Loucy (cell line): ENCODE measurements at regions not wholly inside any gene's neighbourhood (a gene's known extent, or its start where the extent isn't known, plus 50 kb on each side); places are given as distances from the start of the nearest gene placed in this dataset.

Experiments used
- H2AFZ ChIP-seq: fragments of 200-600 bp; sonication (generic); 2 replicates; pipeline ENCODE4 v1.6.0; 2016; ENCODE audit warnings: antibody characterized with exemption, mild to moderate bottlenecking, low read length, moderate library complexity
- H3F3A ChIP-seq: fragments of 200-600 bp; 2 replicates; pipeline ENCODE4 v1.6.0; 2016; ENCODE audit warnings: antibody characterized with exemption, low read depth, mild to moderate bottlenecking
- H3K27me3 ChIP-seq: fragments of 200-600 bp; sonication (generic); 2 replicates; pipeline ENCODE4 v1.6.1; 2014; ENCODE audit warnings: low read length, mild to moderate bottlenecking; ENCODE audit not compliant: insufficient read depth, poor library complexity, severe bottlenecking
- H3K36me3 ChIP-seq: fragments of 200-600 bp; sonication (generic); 2 replicates; pipeline ENCODE4 v1.6.1; 2016; ENCODE audit warnings: low read length; ENCODE audit not compliant: insufficient read depth
- H3K4me1 ChIP-seq: fragments of 200-600 bp; sonication (generic); 2 replicates; pipeline ENCODE4 v1.5.1; 2014; ENCODE audit warnings: low read length, mild to moderate bottlenecking; ENCODE audit not compliant: insufficient read depth, poor library complexity, severe bottlenecking
- H3K4me2 ChIP-seq: fragments of 200-600 bp; sonication (generic); 2 replicates; pipeline ENCODE4 v1.6.0; 2014; ENCODE audit warnings: antibody characterized with exemption, low read length, low read depth, mild to moderate bottlenecking; ENCODE audit not compliant: poor library complexity, severe bottlenecking
- H3K4me3 ChIP-seq: fragments of 200-600 bp; sonication (generic); 2 replicates; pipeline ENCODE4 v1.5.1; 2014; ENCODE audit warnings: low read length, mild to moderate bottlenecking, mixed read lengths; ENCODE audit not compliant: poor library complexity, severe bottlenecking
- H3K79me2 ChIP-seq: fragments of 200-600 bp; sonication (generic); 2 replicates; pipeline ENCODE4 v1.6.1; 2014; ENCODE audit warnings: low read length; ENCODE audit not compliant: insufficient read depth
- H3K9ac ChIP-seq: fragments of 200-600 bp; sonication (generic); 2 replicates; pipeline ENCODE4 v1.6.0; 2014; ENCODE audit warnings: mild to moderate bottlenecking, low read depth, low read length, moderate library complexity; ENCODE audit not compliant: poor library complexity, severe bottlenecking
- H3K9me2 ChIP-seq: fragments of 200-600 bp; sonication (generic); replicated peaks from 2 replicates; pipeline ENCODE4 v1.6.1; 2016; ENCODE audit warnings: low read depth, low read length, mixed read lengths
- H3K9me3 ChIP-seq: fragments of 200-600 bp; sonication (generic); 2 replicates; pipeline ENCODE4 v1.6.1; 2014; ENCODE audit warnings: mild to moderate bottlenecking, antibody characterized with exemption, low read length, low read depth; ENCODE audit not compliant: insufficient read depth
- H4K20me1 ChIP-seq: fragments of 200-600 bp; sonication (generic); 2 replicates; pipeline ENCODE4 v1.6.0; 2014; ENCODE audit warnings: antibody characterized with exemption, low read length, mild to moderate bottlenecking; ENCODE audit not compliant: insufficient read depth, poor library complexity, severe bottlenecking
- CTCF ChIP-seq: fragments of 200-600 bp; sonication (generic); conservative IDR thresholded peaks from 2 replicates; pipeline ENCODE4 v1.5.1; 2014; ENCODE audit warnings: mild to moderate bottlenecking, antibody characterized with exemption, low read length
- EZH2phosphoT487 ChIP-seq: fragments of 200-600 bp; IDR thresholded peaks from 2 replicates; pipeline ENCODE4 v1.6.1; 2018; ENCODE audit warnings: antibody characterized with exemption, mild to moderate bottlenecking, moderate library complexity, borderline replicate concordance

DNA sequence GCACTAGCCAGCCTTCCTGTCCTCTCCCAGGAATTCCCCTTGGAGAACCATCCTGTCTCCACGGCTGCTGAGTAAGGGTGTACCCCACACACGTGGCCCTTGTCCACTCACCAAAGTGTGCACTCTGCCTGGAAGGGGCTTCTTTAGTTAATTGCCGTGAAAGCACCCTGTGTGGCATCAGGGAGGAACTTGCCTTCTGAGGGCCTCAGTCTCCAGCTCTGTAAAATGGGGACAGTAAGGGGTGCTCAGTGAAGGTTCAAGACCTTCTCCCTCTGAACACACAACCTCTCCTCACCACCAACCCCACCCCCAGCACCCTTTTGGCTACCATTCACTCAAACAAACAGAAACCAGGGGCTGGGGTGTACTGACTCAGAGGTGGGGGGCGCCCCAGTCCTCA, 59.1 kb upstream of the LHX1 start:
- Histone ChIP-seq H3K9me2 (no peaks in the 10 kb centered on the region), H3K9ac (no peak overlapping the region), H3K4me1 (no peaks in the 10 kb centered on the region), H3K4me3 (no peak overlapping the region), H3K27me3 (no peaks in the 10 kb centered on the region), H4K20me1 (no peaks in the 10 kb centered on the region), H3F3A (no peaks in the 10 kb centered on the region), H3K9me3 (no peaks in the 10 kb centered on the region), H3K4me2 (no peak overlapping the region), H2AFZ (no peak overlapping the region), H3K36me3 (no peaks in the 10 kb centered on the region), H3K79me2 (no peaks in the 10 kb centered on the region)
- TF ChIP-seq EZH2phosphoT487: no peak
- TF ChIP-seq CTCF: no peak

GRCh38 chr17:36879027-36879426, 58.2 kb upstream of the LHX1 start:
- Histone ChIP-seq H3K4me1 (no peaks in the 10 kb centered on the region), H3K79me2 (no peaks in the 10 kb centered on the region), H3K4me3 (no peak overlapping the region), H3K9ac (no peak overlapping the region), H2AFZ (no peak overlapping the region), H3F3A (no peaks in the 10 kb centered on the region), H3K9me2 (no peaks in the 10 kb centered on the region), H3K27me3 (no peaks in the 10 kb centered on the region), H3K4me2 (no peak overlapping the region), H3K36me3 (no peaks in the 10 kb centered on the region), H4K20me1 (no peaks in the 10 kb centered on the region), H3K9me3 (no peaks in the 10 kb centered on the region)
- TF ChIP-seq EZH2phosphoT487 (no peak), CTCF (no peak)

DNA sequence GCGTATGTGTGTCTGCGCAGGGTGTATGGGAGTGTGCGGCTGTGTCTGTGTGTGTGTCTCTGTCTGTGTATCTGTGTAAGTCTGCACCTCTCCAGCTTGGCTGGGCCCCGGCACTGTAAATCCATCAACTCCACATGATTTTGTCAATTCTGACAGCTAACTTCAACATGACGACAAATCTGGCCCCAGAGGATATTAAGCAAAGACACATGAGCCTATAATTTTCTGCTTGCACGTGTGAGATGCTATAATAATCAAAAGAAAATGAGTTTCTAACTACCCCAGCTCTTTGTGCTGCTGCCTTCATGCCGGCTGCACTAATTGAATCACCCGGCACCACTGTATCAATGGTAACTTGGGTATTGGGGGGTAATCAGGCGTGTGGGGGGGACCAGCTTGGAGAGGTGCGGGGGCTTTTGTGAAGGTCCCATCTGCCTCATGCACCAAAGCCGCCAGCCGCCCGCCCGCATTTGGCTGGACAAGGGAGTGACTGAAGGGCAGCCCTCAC, 57.6 kb upstream of the LHX1 start:
- H2AFZ ChIP-seq: no peak overlapping the region
- no peaks in the 10 kb centered on the region for H3F3A ChIP-seq
- H3K4me2 ChIP-seq: no peak overlapping the region
- no peaks in the 10 kb centered on the region for H3K36me3 ChIP-seq
- H3K79me2 ChIP-seq: no peaks in the 10 kb centered on the region
- no peaks in the 10 kb centered on the region for H3K4me1 ChIP-seq
- no peak overlapping the region for H3K4me3 ChIP-seq
- no peaks in the 10 kb centered on the region for H4K20me1 ChIP-seq
- H3K27me3 ChIP-seq: no peaks in the 10 kb centered on the region
- TF ChIP-seq CTCF (no peak), EZH2phosphoT487 (no peak)
- H3K9me2 ChIP-seq: no peaks in the 10 kb centered on the region
- no peaks in the 10 kb centered on the region for H3K9me3 ChIP-seq
- H3K9ac ChIP-seq: no peak overlapping the region
